GM12875 (cell line): ENCODE measurements at regions not wholly inside any gene's neighbourhood (a gene's known extent, or its start where the extent isn't known, plus 50 kb on each side); places are given as distances from the start of the nearest gene placed in this dataset.

Experiments used
- H3K4me3 ChIP-seq: one replicate; pipeline ENCODE4 v1.5.1; 2011; ENCODE audit warnings: low read depth, low read length, control low read depth
- TF ChIP-seq, protein P1 (sequence below): IDR thresholded peaks from 2 replicates; pipeline ENCODE4 v1.5.1; 2011; ENCODE audit warnings: low read depth, mild to moderate bottlenecking, control low read depth, inconsistent platforms, low read length, moderate library complexity, borderline replicate concordance; ENCODE audit not compliant: insufficient read depth

DNA sequence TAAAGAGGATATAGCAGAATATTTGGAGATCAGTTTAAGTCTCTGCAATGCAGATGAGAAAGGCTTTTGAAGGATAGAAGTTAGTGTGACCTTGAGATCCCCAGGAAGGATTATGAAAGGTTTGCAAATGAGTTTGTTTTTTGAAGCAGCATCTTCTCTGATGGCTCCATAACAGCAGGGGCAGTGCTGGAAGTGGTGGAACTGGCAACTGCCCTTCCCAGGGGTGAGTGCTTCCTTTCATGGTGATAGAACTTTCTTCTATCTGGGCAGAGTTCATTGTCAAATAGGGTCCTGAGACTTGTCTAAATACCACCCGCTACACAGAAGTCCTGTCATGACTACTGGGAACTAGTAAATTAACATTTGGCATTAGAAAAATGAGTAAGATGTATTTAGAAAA is 314.2 kb upstream of the MCTP2 start:
- TF ChIP-seq, protein P1, sequence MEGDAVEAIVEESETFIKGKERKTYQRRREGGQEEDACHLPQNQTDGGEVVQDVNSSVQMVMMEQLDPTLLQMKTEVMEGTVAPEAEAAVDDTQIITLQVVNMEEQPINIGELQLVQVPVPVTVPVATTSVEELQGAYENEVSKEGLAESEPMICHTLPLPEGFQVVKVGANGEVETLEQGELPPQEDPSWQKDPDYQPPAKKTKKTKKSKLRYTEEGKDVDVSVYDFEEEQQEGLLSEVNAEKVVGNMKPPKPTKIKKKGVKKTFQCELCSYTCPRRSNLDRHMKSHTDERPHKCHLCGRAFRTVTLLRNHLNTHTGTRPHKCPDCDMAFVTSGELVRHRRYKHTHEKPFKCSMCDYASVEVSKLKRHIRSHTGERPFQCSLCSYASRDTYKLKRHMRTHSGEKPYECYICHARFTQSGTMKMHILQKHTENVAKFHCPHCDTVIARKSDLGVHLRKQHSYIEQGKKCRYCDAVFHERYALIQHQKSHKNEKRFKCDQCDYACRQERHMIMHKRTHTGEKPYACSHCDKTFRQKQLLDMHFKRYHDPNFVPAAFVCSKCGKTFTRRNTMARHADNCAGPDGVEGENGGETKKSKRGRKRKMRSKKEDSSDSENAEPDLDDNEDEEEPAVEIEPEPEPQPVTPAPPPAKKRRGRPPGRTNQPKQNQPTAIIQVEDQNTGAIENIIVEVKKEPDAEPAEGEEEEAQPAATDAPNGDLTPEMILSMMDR, result no peak
- H3K4me3 ChIP-seq, result no peak overlapping the region

DNA sequence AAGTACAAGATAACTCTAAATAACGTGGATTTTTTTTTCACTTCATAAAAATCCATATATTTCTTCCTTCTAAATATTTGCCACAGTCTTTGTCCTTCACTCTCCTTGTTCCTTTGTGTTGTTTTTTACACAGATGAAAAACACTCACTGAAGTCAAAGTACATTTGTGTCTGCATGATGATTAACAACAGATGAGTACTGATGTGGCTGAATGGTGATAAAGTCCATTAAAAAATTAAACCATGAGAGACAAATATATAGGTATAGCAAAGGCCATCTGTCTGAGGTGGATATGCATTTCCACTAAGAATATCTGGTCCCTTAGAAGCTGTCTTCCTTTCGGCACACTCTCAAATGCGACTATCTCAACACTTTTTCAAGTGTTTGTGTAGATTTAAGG is 317.5 kb upstream of the MCTP2 start:
- TF ChIP-seq, protein P1, result no peak
- no peak overlapping the region for H3K4me3 ChIP-seq

DNA sequence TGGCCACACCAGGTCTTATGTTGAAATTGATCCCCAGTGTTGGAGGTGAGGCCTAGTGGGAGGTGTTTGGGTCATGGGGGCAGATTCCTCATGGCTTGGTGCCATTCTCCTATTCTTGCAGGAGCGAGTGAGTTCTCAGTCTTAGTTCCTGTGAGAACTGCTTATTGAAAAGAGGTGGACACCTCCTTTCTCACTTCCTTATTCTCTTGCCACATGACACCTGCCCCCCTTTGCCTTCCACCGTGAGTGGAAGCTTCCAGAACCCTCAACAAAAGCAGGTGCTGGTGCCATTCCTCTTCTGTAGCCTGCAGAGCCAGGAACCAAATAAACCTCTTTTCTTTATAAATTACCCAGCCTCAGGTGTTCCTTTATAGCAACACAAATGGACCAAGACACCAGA is 318.1 kb upstream of the MCTP2 start:
- TF ChIP-seq, protein P1, result no peak
- no peak overlapping the region for H3K4me3 ChIP-seq

DNA sequence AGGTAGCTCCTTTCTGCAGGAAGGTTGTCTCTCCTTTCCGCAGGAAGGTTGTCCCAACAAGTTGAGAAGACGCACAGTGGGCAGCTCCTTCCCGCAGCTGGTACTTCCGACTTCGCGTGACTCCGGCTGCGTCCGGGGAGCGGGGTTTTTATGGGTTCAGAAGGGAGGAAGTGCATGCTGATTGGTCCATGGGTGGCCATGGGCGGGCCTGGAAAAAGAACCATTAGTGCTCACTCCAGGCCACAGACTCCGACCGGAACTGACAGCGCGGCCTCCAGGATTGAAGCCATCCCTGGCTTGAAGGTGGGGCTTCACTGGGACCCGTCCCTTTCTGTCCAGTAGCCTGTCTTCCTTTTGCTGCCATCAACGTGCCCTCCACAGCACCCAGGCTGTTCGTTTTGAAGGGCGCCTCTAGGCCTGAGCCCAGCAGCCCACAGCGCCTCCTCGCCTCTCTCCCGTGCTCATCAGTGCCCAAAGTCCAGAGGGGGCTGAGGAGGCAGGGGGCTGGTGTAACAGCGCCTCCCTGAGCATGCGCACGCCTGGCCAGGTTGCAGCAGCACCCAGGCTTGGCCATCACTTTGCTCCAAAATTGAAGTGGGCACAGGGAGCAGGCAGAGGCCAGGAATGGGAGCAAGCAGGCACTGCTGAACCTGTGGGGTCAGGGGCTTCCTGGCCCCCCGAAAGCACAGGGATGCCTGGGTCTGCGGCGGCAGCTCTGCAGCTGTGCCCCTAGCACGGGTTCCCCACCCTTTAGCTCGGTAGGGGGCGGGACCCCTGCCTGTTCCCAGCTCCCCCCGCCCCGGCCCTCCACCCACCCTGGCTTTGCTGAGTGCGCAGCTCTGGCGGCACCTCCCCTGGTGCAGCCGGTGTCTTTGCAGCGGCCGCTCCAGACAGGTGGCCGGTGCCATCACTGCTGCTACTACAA is 330.6 kb upstream of the MCTP2 start:
- TF ChIP-seq, protein P1, result no peak

DNA sequence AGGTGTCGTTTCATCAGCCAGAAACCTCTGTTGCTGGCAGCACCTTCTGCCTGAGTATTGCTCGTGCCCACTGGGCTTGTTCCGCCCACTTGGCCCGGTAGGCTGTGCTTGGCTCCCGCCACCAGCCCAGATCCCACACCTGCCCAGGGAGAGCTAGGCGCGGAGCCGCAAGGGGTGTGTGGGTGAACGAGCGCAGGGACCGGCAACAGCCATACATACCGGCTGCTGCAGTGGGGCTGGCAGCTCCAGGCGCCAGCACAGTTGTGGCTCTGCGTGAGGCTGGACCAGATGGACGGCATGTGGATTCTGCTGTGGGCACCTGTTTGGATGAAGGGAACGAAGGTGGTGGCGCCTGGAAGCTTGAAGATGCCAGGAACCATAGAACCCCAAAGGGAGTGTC is 331.5 kb upstream of the MCTP2 start:
- TF ChIP-seq, protein P1, result no peak
- no peak overlapping the region for H3K4me3 ChIP-seq

More for the DNA sequence above, 330.6 kb upstream of the MCTP2 start:
- H3K4me3 ChIP-seq, result no peak overlapping the region

DNA sequence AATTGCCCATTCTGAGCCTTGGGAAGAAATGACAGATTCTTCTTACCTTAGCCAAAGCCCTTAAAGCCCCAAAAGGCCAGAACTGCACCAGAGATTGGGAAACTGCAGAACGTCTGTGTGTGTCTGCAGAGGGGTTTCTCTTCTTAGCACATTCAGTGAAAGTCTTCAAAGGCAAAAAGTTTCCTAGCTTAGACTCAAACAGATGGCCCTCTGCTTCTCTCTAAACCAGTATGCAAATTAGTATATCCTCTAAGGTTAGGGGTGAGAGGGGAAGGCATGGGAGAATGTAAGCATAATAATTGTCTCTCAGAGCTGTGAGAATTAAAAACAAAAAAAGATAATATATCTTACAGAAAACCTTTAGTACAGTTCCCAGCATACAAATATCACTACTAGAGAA is 334.0 kb upstream of the MCTP2 start:
- H3K4me3 ChIP-seq, result no peak overlapping the region
- TF ChIP-seq, protein P1, result no peak
